NCI-H446 treated with DMSO at 0.1 percent for 48 hours (cell line): ENCODE measurements at regions not wholly inside any gene's neighbourhood (a gene's known extent, or its start where the extent isn't known, plus 50 kb on each side); places are given as distances from the start of the nearest gene placed in this dataset.
"Not testable (repeated sequence)": the region's sequence is repeated elsewhere in the genome, so short reads cannot be mapped to it uniquely, and the experiment has no call there.

Source experiments
- DNase-seq: peaks from one replicate; lab custom pipeline; 2025; lab: John Stamatoyannopoulos, UW

DNA sequence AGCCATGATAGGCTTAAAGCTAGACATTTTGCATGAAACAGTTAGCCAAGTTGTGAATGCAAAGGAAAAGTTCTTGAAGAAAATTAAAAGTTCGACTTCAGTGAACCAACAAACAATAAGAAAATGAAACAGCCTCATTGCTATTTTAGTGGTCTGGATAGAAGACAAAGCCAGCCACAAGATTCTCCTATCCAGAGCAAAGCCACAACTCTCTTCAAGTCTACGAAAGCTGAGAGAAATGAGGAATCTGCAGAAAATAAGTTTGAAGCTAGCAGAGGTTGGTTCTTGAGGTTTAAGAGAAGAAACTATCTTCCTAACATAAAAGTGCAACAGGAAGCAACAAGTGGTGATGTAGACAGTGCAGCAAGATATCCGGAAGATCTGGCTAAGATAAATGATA lies 271.4 kb upstream of the GRM3 start:
- no peak for DNase-seq

DNA sequence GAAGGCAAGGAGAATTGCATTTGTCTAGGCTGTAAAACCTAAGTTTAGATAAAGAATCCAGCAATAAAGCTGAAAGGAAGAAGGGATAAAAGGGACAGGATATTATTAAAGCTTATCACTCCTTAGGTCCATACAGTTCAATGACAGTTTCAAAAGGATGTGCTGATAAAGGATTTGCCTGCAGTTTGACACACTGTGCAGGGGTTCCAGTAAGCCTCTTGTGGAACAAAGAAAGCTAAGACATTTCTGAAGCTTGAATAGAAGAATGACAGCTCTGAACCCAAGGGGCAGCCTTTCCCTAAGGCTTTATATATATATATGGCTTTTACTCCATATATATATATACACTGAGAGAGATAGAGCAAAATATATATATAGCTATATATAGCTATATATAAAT lies 276.8 kb upstream of the GRM3 start:
- DNase-seq: no peak

DNA sequence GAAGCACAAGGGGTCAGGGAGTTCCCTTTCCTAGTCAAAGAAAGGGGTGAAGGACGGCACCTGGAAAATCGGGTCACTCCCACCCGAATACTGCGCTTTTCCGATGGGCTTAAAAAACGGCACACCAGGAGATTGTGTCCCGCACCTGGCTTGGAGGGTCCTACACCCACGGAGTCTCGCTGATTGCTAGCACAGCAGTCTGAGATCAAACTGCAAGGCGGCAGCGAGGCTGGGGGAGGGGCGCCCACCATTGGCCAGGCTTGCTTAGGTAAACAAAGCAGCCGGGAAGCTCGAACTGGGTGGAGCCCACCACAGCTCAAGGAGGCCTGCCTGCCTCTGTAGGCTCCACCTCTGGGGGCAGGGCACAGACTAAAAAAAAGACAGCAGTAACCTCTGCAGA lies 303.3 kb upstream of the GRM3 start:
- not testable (repeated sequence) for DNase-seq

GRCh38 chr7:86339051-86339450 lies 304.7 kb upstream of the GRM3 start:
- DNase-seq: no peak

DNA sequence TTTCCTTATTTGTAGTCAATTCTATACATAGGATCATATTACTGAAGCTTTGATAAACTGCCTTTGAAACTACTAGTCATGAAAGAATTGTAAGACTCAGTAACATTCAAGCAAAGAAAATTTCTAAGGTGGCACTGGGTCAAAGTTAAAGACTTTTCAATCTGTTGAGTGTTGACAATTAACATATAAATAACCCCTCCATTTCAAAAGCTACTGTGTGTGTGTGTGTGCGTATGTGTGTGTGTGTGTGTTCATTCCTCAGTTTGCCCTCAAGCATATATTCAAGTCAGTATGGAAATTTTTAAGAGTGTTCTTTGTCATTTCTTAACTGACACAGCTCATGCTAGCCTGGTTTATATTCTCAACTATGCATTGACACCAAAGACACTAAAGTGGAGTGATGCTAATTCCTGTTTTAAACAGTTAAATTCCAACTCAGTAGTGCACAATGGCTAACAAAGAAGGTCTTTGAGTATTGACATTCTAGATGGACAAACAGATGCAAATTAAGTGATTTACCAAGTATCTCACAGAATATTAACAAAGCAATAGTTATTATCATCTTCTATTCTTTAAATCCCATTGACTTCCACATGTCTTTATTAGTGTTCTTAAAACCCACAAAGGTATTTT lies 314.8 kb upstream of the GRM3 start:
- DNase-seq: no peak

GRCh38 chr7:86326847-86327246 lies 316.9 kb upstream of the GRM3 start:
- DNase-seq: no peak

GRCh38 chr7:86320889-86321288 lies 322.8 kb upstream of the GRM3 start:
- DNase-seq: no peak

GRCh38 chr7:86320341-86320740 lies 323.4 kb upstream of the GRM3 start:
- DNase-seq: no peak

DNA sequence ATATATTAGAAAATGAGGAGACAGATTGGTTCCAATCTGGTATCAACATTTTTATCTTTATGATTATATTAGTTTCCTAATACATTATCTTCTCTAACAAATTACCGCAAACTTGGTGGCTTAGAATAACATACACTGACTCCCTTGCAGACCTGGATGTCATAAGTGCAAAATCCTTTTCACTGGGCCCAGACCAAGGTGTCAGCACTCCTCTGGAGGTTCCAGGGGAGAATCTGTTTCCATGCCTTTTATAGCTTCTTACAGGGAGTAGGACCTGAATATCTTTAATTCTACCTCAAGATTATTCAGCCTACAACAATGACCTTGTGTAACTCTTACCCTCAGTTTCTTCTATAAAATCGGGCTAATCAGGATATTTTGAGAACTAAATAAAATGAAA lies 329.9 kb upstream of the GRM3 start:
- no peak for DNase-seq

DNA sequence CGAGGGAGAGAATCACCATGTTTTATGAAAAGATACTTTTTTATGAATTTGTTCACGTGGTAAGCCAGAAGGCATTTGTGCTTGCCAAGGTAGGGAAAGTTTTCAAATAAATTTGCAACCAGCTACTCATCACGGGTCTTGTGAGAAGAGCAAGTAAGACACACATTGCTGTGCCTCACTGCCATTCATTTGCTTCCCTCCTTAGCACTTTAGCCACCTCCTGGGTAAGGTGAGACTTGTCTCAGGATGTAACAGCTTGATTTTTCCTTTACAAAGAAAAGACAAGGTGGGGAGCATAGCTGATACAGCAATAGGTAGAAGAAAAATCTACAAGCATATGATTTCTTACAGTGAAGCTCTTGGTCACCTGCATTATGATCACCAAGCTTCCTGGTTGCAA lies 342.4 kb upstream of the GRM3 start:
- no peak for DNase-seq

- no peak for DNase-seq
Measured at GRCh38 chr7:86295526-86295925, 348.2 kb upstream of the GRM3 start.

DNA sequence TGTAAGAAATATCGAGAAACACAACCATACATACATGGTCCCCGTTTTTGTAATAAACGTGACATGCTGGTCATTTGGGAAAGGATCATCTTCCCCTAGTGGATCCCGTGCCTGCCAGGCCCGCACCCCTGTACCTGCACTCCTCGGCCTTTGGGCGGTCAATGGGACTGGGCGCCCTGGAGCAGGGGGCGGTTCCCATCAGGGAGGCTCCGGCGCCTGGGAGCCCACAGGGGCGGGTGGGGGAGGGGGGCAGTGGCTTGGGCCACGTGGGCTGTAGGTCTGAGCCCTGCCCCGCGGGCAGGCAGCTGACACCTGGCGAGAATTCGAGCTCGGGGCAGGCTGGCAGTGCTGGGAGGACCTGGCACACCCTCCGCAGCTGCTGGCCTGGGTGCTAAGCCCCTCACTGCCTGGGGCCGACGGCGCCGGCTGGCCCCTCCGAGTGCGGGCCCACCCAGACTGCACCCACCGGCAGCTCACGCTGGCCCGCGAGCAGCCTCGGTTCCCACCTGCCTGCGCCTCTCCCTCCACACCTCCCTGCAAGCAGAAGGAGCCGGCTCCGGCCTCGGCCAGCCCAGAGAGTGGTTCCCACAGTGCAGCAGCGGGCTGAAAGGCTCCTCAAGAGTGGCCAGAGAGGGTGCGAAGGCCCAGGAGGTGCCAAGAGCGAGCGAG lies 361.6 kb upstream of the GRM3 start:
- DNase-seq: no peak

GRCh38 chr7:86280150-86280549 lies 363.6 kb upstream of the GRM3 start:
- no peak for DNase-seq

GRCh38 chr7:86262781-86263180 lies 380.9 kb upstream of the GRM3 start:
- no peak for DNase-seq

DNA sequence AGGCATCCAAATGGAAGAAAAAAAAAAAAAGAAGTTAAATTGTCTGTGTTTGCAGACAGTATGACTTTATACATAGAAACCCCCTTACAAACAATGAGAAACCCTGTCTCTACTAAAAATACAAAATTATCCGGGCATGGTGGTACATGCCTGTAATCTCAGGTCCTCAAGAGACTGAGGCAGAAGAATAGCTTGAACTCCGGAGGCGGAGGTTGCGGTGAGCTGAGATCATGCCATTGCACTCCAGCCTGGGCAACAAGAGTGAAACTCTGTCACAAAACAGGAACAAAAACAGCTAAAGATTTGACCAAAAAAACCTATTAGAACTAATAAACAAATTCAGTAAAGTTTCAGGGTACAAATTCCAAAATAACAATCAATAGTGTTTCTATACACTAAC lies 385.8 kb upstream of the GRM3 start:
- no peak for DNase-seq

DNA sequence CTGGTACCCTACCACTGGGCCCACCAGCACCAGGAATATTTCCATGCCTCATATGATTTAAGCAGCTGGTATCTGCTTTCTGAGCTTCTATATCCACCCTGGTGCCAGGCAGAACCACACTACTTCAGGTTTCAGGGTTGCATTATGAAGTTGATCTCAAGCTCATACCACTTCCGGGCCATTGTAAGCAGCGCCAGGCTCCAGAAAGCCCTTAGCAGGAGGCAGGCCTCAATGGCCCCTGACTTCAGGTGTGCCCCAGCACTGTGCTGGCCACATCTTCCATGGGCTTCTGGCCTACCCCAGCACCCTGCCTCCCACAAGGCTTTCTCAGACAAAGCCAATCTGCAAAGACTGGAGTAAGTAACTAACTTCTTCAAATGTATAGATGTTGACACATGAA lies 391.3 kb upstream of the GRM3 start:
- no peak for DNase-seq

DNA sequence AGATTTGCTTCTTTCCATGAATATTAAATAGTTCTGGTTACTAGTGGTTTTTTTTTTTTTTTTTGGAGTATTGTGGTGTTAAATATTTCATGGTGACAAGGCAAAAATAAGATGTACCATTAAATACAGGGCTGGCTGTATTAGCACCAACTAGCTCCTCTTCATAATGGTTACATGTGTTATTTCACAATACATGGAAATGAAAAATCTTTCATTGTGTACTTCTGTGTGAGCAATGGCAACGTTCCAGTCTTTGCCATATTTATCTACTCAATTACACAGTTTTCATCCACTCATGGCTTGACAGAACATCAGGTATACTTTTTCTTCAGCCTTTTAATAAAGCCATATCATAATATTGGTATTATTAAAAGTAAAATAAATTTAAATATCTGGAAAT lies 394.7 kb upstream of the GRM3 start:
- no peak for DNase-seq

GRCh38 chr7:86243171-86243570 lies 400.5 kb upstream of the GRM3 start:
- DNase-seq: no peak

- DNase-seq: no peak
Measured at GRCh38 chr7:86226191-86226590, 417.5 kb upstream of the GRM3 start.

GRCh38 chr7:86222806-86223205 lies 420.9 kb upstream of the GRM3 start:
- DNase-seq: no peak

GRCh38 chr7:86214734-86215133 lies 429.0 kb upstream of the GRM3 start:
- DNase-seq: no peak

DNA sequence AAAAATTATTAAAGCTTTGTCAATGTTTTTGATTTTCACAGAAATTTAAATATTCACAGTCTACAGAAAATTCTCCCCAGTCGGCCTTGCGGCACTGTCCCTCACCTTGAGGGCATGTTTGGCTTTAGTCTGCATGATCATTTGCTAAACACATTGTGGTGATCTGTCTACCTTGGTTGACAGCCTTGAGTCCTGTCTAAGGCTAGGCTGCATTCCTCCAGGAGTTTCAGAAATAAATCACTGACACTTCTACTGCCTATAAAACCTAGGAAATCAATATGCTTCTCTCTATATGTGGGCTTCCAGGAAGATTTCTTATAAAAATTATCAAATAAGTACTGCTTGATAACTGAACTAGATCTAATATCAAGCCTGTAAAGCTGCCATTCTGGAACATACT lies 430.7 kb upstream of the GRM3 start:
- no peak for DNase-seq

DNA sequence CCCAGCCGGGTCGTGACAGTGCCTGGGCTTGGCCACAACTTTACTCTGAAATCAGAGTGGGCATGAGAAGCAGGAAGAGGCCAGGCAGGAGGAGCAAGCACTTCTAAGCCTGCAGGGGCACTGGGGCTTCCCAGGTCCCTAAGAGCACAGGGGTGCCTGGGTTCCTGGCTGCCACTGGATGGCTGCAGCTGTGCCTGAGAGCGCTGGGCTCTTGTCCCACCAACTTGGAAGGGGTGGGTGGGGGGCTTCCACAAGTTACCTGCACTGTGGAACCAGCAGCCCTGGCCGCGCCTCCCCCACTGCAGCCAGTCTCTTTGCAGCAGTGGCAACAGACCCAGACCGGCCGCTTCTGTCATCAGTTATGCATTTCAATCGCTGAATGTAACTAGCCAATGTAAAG lies 434.7 kb upstream of the GRM3 start:
- DNase-seq: no peak

- DNase-seq: no peak
Measured at GRCh38 chr7:86207740-86208139, 436.0 kb upstream of the GRM3 start.
